Gastroesophageal sphincter (tissue), 4 donors: ENCODE measurements at regions not wholly inside any gene's neighbourhood (a gene's known extent, or its start where the extent isn't known, plus 50 kb on each side); places are given as distances from the start of the nearest gene placed in this dataset.

Experiments used
- ATAC-seq: fragments of 150-250 bp; one replicate; pipeline ENCODE4 v1.9.1; 2016; ENCODE audit warnings: mild to moderate bottlenecking, moderate library complexity
- H3K27ac ChIP-seq, 4 donors: fragments of 200-600 bp; sonication (generic) in 3 of 4; 1 replicate in 3 of 4; 2 replicates in 1 of 4; pipeline ENCODE4 v1.5.1; 2016 to 2019
- H3K27me3 ChIP-seq: fragments of 200-600 bp; sonication (generic); one replicate; pipeline ENCODE4 v1.5.1; 2019
- H3K36me3 ChIP-seq, 2 donors: fragments of 200-600 bp; sonication (generic); one replicate each; pipeline ENCODE4 v1.5.1; 2019; ENCODE audit warnings: control low read depth in 1 of 2
- H3K4me1 ChIP-seq, 3 donors: fragments of 200-600 bp; sonication (generic); 1 replicate in 2 of 3; 2 replicates in 1 of 3; pipeline ENCODE4 v1.5.1; 2016 to 2019; ENCODE audit warnings: control low read depth in 2 of 3
- H3K4me3 ChIP-seq, 2 donors: fragments of 200-600 bp; sonication (generic); one replicate each; pipeline ENCODE4 v1.5.1; 2019; ENCODE audit warnings: mild to moderate bottlenecking in 1 of 2, moderate library complexity in 1 of 2
- H3K9me3 ChIP-seq, 3 donors: fragments of 200-600 bp; sonication (generic); one replicate each; pipeline ENCODE4 v1.5.1; 2017 to 2019; ENCODE audit warnings: control low read depth in 2 of 3
- EP300 ChIP-seq: sonication (generic); formaldehyde crosslinking; IDR thresholded peaks from one replicate; pipeline ENCODE4 v1.6.1; 2017; ENCODE audit warnings: antibody characterized with exemption, mild to moderate bottlenecking
- POLR2A ChIP-seq, 2 donors: fragments of 450-650 bp; IDR thresholded peaks; one replicate each; pipeline ENCODE4 v1.6.1; 2017; ENCODE audit warnings: antibody characterized with exemption in 2 of 2, mild to moderate bottlenecking in 2 of 2, moderate library complexity in 1 of 2
- POLR2AphosphoS5 ChIP-seq: sonication (generic); formaldehyde crosslinking; IDR thresholded peaks from one replicate; pipeline ENCODE4 v1.6.1; 2017; ENCODE audit warnings: antibody characterized with exemption
- WGBS, 2 donors: methylation state at CpG; one replicate each; pipeline ENCODE4 v1.1.5; 2018; ENCODE audit warnings: low coverage in 1 of 2; 5-methylcytosine and 5-hydroxymethylcytosine counted together
- TF ChIP-seq, protein P1 (sequence below), 4 experiments: fragments of 200-600 bp in 2 of 4; fragments of 450-650 bp in 2 of 4; sonication (generic) in 1 of 4; IDR thresholded peaks; one replicate each; pipeline ENCODE4 v1.5.1; 2017 to 2019; ENCODE audit warnings: antibody characterized with exemption in 4 of 4, mild to moderate bottlenecking in 2 of 4, moderate library complexity in 2 of 4

DNA sequence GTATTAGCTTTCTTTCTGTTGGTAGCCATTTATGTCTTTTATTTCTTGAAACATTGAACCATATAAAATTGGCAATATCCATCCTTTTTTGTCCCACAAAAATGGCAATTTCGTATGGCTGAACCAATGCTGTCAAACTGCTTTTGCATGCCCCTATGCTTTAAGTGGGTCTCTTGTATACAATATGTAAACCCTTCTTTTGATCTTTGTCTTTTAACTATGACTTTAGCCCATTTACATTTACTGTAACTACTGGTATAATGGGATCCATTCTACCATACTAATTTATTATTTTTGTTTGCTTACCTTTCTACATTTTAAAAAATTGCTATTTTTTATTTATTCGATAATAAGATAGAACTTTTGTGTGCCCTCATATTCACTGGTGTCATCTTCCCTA is 93.4 kb downstream of the TENT4A start:
- H3K36me3 ChIP-seq: no peaks in the 10 kb centered on the region
- no peak for ATAC-seq
- TF ChIP-seq POLR2AphosphoS5: no peak
- TF ChIP-seq POLR2A (IDR thresholded peaks at IDR 0.05): no peak
- TF ChIP-seq EP300: no peak
- TF ChIP-seq, protein P1, sequence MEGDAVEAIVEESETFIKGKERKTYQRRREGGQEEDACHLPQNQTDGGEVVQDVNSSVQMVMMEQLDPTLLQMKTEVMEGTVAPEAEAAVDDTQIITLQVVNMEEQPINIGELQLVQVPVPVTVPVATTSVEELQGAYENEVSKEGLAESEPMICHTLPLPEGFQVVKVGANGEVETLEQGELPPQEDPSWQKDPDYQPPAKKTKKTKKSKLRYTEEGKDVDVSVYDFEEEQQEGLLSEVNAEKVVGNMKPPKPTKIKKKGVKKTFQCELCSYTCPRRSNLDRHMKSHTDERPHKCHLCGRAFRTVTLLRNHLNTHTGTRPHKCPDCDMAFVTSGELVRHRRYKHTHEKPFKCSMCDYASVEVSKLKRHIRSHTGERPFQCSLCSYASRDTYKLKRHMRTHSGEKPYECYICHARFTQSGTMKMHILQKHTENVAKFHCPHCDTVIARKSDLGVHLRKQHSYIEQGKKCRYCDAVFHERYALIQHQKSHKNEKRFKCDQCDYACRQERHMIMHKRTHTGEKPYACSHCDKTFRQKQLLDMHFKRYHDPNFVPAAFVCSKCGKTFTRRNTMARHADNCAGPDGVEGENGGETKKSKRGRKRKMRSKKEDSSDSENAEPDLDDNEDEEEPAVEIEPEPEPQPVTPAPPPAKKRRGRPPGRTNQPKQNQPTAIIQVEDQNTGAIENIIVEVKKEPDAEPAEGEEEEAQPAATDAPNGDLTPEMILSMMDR (IDR thresholded peaks at IDR 0.05): no peak
- H3K27ac ChIP-seq: no peak overlapping the region
- no peaks in the 10 kb centered on the region for H3K4me1 ChIP-seq
- WGBS, 2 donors: 68 to 77% methylated on average over 2 of the region's 2 CpGs
- H3K27me3 ChIP-seq: no peaks in the 10 kb centered on the region
- H3K9me3 ChIP-seq: peaks cover 0 to 5% (median 0%) of the 10 kb centered on the region in 3 donors
- H3K4me3 ChIP-seq: no peak overlapping the region

DNA sequence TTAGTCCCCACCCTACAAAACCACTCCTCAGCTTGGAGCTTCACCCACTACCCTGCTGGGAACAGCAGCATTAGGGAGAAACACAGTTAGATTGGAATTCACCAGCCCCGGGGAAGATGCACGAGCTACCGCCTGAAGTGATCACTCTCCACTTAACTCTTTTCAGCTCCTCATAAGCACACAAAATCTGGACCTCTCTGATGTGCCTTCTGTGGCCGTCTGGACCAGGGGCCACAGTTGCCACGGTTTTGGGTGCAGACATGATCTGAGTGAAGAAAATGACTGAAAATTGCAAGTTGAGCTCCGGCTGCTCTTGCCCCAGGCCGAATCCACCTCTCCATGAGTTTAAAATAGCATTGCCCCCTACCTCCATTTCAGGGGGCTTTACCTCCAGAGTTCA is 95.2 kb downstream of the TENT4A start:
- TF ChIP-seq, protein P1 (IDR thresholded peaks at IDR 0.05): no peak
- no peak for TF ChIP-seq POLR2A (IDR thresholded peaks at IDR 0.05)
- TF ChIP-seq POLR2AphosphoS5: no peak
- TF ChIP-seq EP300: no peak
- no peaks in the 10 kb centered on the region for H3K4me1 ChIP-seq
- 70 to 76% methylated on average over 2 to 6 of the region's 7 CpGs for WGBS, 2 donors
- no peaks in the 10 kb centered on the region for H3K27me3 ChIP-seq
- H3K4me3 ChIP-seq: no peak overlapping the region
- no peak overlapping the region for H3K27ac ChIP-seq
- H3K36me3 ChIP-seq: no peaks in the 10 kb centered on the region
- no peak for ATAC-seq
- H3K9me3 ChIP-seq: peaks cover 0 to 5% (median 0%) of the 10 kb centered on the region in 3 donors

DNA sequence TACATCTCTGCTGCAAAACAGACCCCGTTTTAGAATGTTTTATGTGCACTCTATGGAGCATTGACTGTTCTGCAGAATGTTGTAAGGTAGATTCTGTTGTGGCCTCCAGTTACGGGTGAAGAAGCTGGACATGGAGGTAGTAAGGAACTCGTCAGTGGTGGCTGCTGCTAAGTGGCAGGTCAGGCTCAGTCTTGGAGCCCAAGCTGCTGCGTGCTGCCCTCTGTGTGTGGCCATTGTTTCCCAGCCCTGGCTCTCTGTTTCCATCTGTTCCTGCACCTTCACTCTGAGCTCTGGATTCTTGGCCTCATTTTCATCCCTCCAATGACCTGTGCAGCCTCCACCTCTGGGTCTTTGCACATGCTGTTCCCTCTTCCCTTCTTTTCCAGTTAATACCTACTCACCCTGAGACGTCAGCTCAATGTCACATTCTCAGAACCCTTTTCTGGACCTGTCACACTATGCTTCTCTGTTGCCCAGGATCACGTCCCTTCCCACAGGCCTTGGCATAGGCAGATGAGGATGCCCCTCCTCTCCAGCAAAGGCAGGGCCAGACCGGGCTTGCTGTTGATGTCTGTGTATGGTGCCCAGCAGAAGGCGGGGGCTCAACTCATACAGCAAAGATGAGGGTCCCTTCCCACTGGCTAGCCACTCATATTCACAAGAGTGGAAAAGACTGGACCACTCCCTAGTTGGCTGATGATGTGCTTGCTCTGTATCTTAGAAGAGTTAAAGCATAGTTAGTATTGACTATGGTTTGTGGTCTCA is 97.6 kb downstream of the TENT4A start:
- Histone ChIP-seq H3K9me3 (peaks cover 0 to 5% (median 0%) of the 10 kb centered on the region in 3 donors), H3K27ac (no peak overlapping the region), H3K27me3 (no peaks in the 10 kb centered on the region), H3K4me1 (no peaks in the 10 kb centered on the region), H3K36me3 (no peaks in the 10 kb centered on the region), H3K4me3 (no peak overlapping the region)
- WGBS, 2 donors: 81 to 89% methylated on average over 5 to 6 of the region's 8 CpGs
- TF ChIP-seq, protein P1 (IDR thresholded peaks at IDR 0.05): no peak
- TF ChIP-seq EP300 (no peak), POLR2AphosphoS5 (no peak), POLR2A (IDR thresholded peaks at IDR 0.05) (no peak)
- no peak for ATAC-seq

DNA sequence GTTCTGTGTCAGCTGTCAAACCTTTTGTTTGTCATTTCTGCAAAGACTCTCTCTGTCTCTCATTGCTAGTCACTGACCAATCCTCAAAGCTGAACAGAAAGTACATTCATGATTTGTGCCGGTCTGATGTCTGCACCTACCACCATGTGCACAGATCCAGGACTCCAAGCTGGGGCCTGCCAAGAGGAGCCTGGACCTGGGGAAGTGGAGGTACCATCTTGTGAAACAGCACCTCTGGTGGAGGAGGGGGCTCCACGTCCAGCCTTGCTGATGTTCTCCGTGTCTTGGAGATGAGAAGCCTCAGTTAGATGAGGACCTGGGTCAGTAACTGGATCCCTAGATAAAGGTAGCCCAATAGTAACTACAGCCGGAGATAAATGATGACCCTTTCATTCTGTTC is 98.9 kb downstream of the TENT4A start:
- no peak overlapping the region for H3K4me3 ChIP-seq
- no peaks in the 10 kb centered on the region for H3K9me3 ChIP-seq
- H3K27me3 ChIP-seq: peaks cover 5% of the 10 kb centered on the region
- H3K4me1 ChIP-seq: no peaks in the 10 kb centered on the region
- no peak for ATAC-seq
- H3K36me3 ChIP-seq: no peaks in the 10 kb centered on the region
- TF ChIP-seq EP300: no peak
- TF ChIP-seq, protein P1 (IDR thresholded peaks at IDR 0.05): no peak
- TF ChIP-seq POLR2AphosphoS5: no peak
- no peak for TF ChIP-seq POLR2A (IDR thresholded peaks at IDR 0.05)
- WGBS, 2 donors: 67% methylated on average over 2 of the region's 4 CpGs; no CpG with 5 or more reads in 1 of the 2 donors
- H3K27ac ChIP-seq: no peak overlapping the region
